ENCODE measurements at regions not wholly inside any gene's neighbourhood (a gene's known extent, or its start where the extent isn't known, plus 50 kb on each side); places are given as distances from the start of the nearest gene placed in this dataset.
A peak's percentile ranks its signal among the peaks of the same experiment; 100 is the strongest.

DNA sequence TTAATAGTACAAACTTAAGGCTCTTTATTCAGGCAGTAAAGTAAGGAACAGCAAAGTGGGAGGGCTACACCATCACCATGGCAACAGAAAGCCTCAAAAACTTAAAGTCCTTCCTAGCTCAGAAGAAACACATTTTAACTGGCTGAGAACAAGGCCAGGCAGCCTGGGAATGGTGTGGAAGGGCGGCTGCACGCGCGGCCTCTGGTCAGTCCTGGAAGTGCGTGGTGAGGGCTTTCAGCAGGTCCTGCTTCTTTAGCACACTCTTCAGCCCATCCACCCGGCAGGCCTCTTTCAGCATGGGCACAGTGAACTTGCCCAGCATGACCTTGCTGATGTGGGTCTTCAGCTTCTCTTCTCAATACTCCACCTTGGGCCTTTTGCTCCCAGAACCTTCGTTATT lies 133.0 kb downstream of the CYP26A1 start:
- BruUV-seq (replicated peaks) = no TSS peak

DNA sequence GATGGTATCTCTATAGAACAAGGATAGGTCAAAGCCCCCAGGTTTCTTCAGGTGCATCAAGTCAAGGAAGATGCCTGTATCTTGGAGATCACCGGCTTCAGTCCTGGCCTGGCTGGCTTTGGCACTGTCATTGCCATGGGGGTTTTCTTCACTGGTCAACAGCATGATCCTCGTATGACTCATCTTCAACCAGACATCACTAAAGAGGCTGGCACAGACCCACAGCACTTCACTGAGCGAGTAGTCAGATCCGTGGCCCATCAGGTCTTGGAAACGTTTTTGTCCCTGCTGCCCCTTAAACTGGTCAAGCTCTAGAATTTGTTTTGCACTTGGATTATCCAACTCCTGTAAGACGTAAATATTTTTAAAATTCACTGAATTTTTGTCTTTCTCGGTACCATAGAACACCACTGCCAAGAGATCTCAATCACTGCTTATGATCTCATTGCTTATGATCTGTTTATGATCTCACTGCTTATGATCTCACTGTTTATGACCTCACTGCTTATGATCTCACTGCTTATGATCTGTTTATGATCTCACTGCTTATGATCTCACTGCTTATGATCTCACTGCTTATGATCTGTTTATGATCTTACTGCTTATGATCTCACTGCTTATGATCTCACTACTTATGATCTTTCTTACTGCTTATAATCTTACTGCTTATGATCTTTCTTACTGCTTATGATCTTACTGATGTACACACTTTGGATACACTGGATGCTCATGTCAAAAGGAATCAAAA lies 135.2 kb downstream of the CYP26A1 start:
- Histone ChIP-seq H3K9ac (ENCODE audit: low read length) (no peak overlapping the region), H3K4me2 (ENCODE audit: low read length) (no peak overlapping the region), H3K27me3 (ENCODE audit: insufficient read depth, low read length) (no peaks in the 10 kb centered on the region), H3K9me2 (ENCODE audit: insufficient read depth) (no peaks in the 10 kb centered on the region), H3K9me3 (ENCODE audit: control insufficient read depth in 1 of 2, insufficient read depth in 1 of 2, low read depth in 1 of 2, low read length in 2 of 2) (no peaks in the 10 kb centered on the region), H3K36me3 (ENCODE audit: control insufficient read depth in 1 of 2, insufficient read depth in 2 of 2, low read length in 2 of 2) (no peaks in the 10 kb centered on the region), H3K4me1 (ENCODE audit: control insufficient read depth in 1 of 2, insufficient read depth in 2 of 2, low read length in 2 of 2) (peaks cover 0 to 7% of the 10 kb centered on the region in 2 experiments; a peak in 2 of 4 replicates), H4K20me1 (ENCODE audit: insufficient read depth) (no peaks in the 10 kb centered on the region), H2AFZ (ENCODE audit: low read depth, low read length, poor library complexity, severe bottlenecking) (peak overlapping the region; percentile 43), H3K27ac (ENCODE audit: low read depth, low read length) (no peak overlapping the region), H3K4me3 (replicated peaks in 1 of 2; ENCODE audit: low read depth in 1 of 2, low read length in 2 of 2) (no peak overlapping the region), H3K79me2 (ENCODE audit: insufficient read depth, low read length) (no peaks in the 10 kb centered on the region)
- ChIA-PET CTCF (interaction anchor here (1.8 kb wide), 1 partner anchor 15 kb away, joined by 4 read pairs; no protein-coding TSS in a partner anchor), RAD21 (ENCODE audit: low non-redundant PET in 1 of 2, low total read pairs in 2 of 2, uncharacterized antibody in 2 of 2, unreplicated experiment in 2 of 2) (no interaction called here), POLR2A (no interaction called here)
- DNase-seq (ENCODE audit: low read depth, low spot score) (no peak), ATAC-seq (peak; percentile 68)
- BruUV-seq (replicated peaks) = no TSS peak
- intact Hi-C loops (cut with micrococcal nuclease) = no loop called here
- TF ChIP-seq FOSL1 (IDR thresholded peaks at IDR 0.05; ENCODE audit: low read depth) = no peak
- no peak for TF ChIP-seq SIN3A (IDR thresholded peaks at IDR 0.05; ENCODE audit: low read depth)
- TF ChIP-seq, protein P1, sequence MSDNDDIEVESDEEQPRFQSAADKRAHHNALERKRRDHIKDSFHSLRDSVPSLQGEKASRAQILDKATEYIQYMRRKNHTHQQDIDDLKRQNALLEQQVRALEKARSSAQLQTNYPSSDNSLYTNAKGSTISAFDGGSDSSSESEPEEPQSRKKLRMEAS (IDR thresholded peaks at IDR 0.05) = no peak
- TF ChIP-seq, protein P2, sequence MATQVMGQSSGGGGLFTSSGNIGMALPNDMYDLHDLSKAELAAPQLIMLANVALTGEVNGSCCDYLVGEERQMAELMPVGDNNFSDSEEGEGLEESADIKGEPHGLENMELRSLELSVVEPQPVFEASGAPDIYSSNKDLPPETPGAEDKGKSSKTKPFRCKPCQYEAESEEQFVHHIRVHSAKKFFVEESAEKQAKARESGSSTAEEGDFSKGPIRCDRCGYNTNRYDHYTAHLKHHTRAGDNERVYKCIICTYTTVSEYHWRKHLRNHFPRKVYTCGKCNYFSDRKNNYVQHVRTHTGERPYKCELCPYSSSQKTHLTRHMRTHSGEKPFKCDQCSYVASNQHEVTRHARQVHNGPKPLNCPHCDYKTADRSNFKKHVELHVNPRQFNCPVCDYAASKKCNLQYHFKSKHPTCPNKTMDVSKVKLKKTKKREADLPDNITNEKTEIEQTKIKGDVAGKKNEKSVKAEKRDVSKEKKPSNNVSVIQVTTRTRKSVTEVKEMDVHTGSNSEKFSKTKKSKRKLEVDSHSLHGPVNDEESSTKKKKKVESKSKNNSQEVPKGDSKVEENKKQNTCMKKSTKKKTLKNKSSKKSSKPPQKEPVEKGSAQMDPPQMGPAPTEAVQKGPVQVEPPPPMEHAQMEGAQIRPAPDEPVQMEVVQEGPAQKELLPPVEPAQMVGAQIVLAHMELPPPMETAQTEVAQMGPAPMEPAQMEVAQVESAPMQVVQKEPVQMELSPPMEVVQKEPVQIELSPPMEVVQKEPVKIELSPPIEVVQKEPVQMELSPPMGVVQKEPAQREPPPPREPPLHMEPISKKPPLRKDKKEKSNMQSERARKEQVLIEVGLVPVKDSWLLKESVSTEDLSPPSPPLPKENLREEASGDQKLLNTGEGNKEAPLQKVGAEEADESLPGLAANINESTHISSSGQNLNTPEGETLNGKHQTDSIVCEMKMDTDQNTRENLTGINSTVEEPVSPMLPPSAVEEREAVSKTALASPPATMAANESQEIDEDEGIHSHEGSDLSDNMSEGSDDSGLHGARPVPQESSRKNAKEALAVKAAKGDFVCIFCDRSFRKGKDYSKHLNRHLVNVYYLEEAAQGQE (IDR thresholded peaks at IDR 0.05; ENCODE audit: low read depth) = no peak
- TF ChIP-seq, protein P3, sequence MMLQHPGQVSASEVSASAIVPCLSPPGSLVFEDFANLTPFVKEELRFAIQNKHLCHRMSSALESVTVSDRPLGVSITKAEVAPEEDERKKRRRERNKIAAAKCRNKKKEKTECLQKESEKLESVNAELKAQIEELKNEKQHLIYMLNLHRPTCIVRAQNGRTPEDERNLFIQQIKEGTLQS (IDR thresholded peaks at IDR 0.05) = no peak
- TF ChIP-seq JUND (IDR thresholded peaks at IDR 0.05) = no peak
- TF ChIP-seq CBX3 (IDR thresholded peaks at IDR 0.05; ENCODE audit: low read depth) = no peak
- no peak for TF ChIP-seq SRF (IDR thresholded peaks at IDR 0.05; ENCODE audit: low read depth)
- TF ChIP-seq POLR2A (IDR thresholded peaks at IDR 0.05; ENCODE audit: borderline replicate concordance, extremely low read depth, insufficient read depth, insufficient read length) = no peak

More for the DNA sequence above, 133.0 kb downstream of the CYP26A1 start:
- Histone ChIP-seq H3K9ac (ENCODE audit: low read length) (no peak overlapping the region), H3K36me3 (ENCODE audit: control insufficient read depth in 1 of 2, insufficient read depth in 2 of 2, low read length in 2 of 2) (no peaks in the 10 kb centered on the region), H3K27ac (ENCODE audit: low read depth, low read length) (no peak overlapping the region), H3K4me1 (ENCODE audit: control insufficient read depth in 1 of 2, insufficient read depth in 2 of 2, low read length in 2 of 2) (peaks cover 0 to 7% of the 10 kb centered on the region in 2 experiments; a peak in 2 of 4 replicates), H2AFZ (ENCODE audit: low read depth, low read length, poor library complexity, severe bottlenecking) (no peak overlapping the region), H4K20me1 (ENCODE audit: insufficient read depth) (no peaks in the 10 kb centered on the region), H3K4me3 (replicated peaks in 1 of 2; ENCODE audit: low read depth in 1 of 2, low read length in 2 of 2) (no peak overlapping the region), H3K9me2 (ENCODE audit: insufficient read depth) (no peaks in the 10 kb centered on the region), H3K4me2 (ENCODE audit: low read length) (no peak overlapping the region), H3K9me3 (ENCODE audit: control insufficient read depth in 1 of 2, insufficient read depth in 1 of 2, low read depth in 1 of 2, low read length in 2 of 2) (no peaks in the 10 kb centered on the region), H3K27me3 (ENCODE audit: insufficient read depth, low read length) (no peaks in the 10 kb centered on the region), H3K79me2 (ENCODE audit: insufficient read depth, low read length) (no peaks in the 10 kb centered on the region)
- intact Hi-C loops (cut with micrococcal nuclease) = no loop called here
- CTCF ChIA-PET = interaction anchor here (1.8 kb wide), 1 partner anchor 17 kb away, joined by 4 read pairs; no protein-coding TSS in a partner anchor
- RAD21 ChIA-PET (ENCODE audit: low non-redundant PET in 1 of 2, low total read pairs in 2 of 2, uncharacterized antibody in 2 of 2, unreplicated experiment in 2 of 2) = no interaction called here
- POLR2A ChIA-PET = no interaction called here
- no peak for TF ChIP-seq EGR1 (IDR thresholded peaks at IDR 0.05; ENCODE audit: low read depth)
- TF ChIP-seq, protein P4, sequence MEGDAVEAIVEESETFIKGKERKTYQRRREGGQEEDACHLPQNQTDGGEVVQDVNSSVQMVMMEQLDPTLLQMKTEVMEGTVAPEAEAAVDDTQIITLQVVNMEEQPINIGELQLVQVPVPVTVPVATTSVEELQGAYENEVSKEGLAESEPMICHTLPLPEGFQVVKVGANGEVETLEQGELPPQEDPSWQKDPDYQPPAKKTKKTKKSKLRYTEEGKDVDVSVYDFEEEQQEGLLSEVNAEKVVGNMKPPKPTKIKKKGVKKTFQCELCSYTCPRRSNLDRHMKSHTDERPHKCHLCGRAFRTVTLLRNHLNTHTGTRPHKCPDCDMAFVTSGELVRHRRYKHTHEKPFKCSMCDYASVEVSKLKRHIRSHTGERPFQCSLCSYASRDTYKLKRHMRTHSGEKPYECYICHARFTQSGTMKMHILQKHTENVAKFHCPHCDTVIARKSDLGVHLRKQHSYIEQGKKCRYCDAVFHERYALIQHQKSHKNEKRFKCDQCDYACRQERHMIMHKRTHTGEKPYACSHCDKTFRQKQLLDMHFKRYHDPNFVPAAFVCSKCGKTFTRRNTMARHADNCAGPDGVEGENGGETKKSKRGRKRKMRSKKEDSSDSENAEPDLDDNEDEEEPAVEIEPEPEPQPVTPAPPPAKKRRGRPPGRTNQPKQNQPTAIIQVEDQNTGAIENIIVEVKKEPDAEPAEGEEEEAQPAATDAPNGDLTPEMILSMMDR (IDR thresholded peaks at IDR 0.05 in 2 of 3, conservative IDR thresholded peaks at IDR 0.05 in 1 of 3; ENCODE audit: borderline replicate concordance in 1 of 3, insufficient read depth in 1 of 3, low read depth in 2 of 3, low read length in 2 of 3) = 0 out of 6 replicates have a peak, but pooled peaks of 1 of the 3 experiments have one; percentile 7
- ATAC-seq = peak; percentile 80
- DNase-seq (ENCODE audit: low read depth, low spot score) = no peak

Measured in HCT116 (cell line).